NT2/D1 (cell line): ENCODE measurements at regions not wholly inside any gene's neighbourhood (a gene's known extent, or its start where the extent isn't known, plus 50 kb on each side); places are given as distances from the start of the nearest gene placed in this dataset.

Experiments used
- YY1 ChIP-seq: IDR thresholded peaks from 2 replicates; pipeline ENCODE4 v1.6.1; 2011; ENCODE audit not compliant: insufficient read length, insufficient read depth
- ZNF274 ChIP-seq: IDR thresholded peaks from 2 replicates; pipeline ENCODE4 v1.6.1; 2011; ENCODE audit warnings: mild to moderate bottlenecking, low read depth, low read length

GRCh38 chr3:148191966-148192365 is 505.7 kb upstream of the AGTR1 start:
- no peak for TF ChIP-seq ZNF274
- no peak for TF ChIP-seq YY1
